HG03039 (cell line): ENCODE measurements at regions not wholly inside any gene's neighbourhood (a gene's known extent, or its start where the extent isn't known, plus 50 kb on each side); places are given as distances from the start of the nearest gene placed in this dataset.
"Not testable (repeated sequence)": the region's sequence is repeated elsewhere in the genome, so short reads cannot be mapped to it uniquely, and the experiment has no call there.

Source experiments
- ATAC-seq: cut with Tn5 transposase; IDR thresholded peaks from one replicate; pipeline ENCODE4 v1.9.1; 2021; ENCODE audit warnings: mild to moderate bottlenecking, moderate library complexity; ENCODE audit not compliant: unreplicated experiment

GRCh38 chr22:46039535-46039934 is 62.6 kb upstream of the WNT7B start:
- no peak for ATAC-seq

- ATAC-seq = no peak
These were observed 63.8 kb upstream of the WNT7B start for GRCh38 chr22:46040471-46041465.

GRCh38 chr22:46041642-46042041 is 64.7 kb upstream of the WNT7B start:
- no peak for ATAC-seq

- no peak for ATAC-seq
These were observed 65.8 kb upstream of the WNT7B start for GRCh38 chr22:46042786-46043185.

GRCh38 chr22:46043339-46043738 is 66.4 kb upstream of the WNT7B start:
- no peak for ATAC-seq

- ATAC-seq = no peak
These were observed 67.1 kb upstream of the WNT7B start for GRCh38 chr22:46043816-46044620.

- ATAC-seq = no peak
These were observed 67.9 kb upstream of the WNT7B start for GRCh38 chr22:46044621-46045458.

GRCh38 chr22:46045459-46046298 is 68.7 kb upstream of the WNT7B start:
- no peak for ATAC-seq

GRCh38 chr22:46046299-46046685 is 69.3 kb upstream of the WNT7B start:
- ATAC-seq = no peak

GRCh38 chr22:46047226-46047625 is 70.3 kb upstream of the WNT7B start:
- no peak for ATAC-seq

GRCh38 chr22:46047841-46048595 is 71.1 kb upstream of the WNT7B start:
- ATAC-seq = no peak

- not testable (repeated sequence) for ATAC-seq
These were observed 71.7 kb upstream of the WNT7B start for GRCh38 chr22:46048661-46049060.

- no peak for ATAC-seq
These were observed 72.9 kb upstream of the WNT7B start for GRCh38 chr22:46049726-46050450.

GRCh38 chr22:46050451-46050845 is 73.5 kb upstream of the WNT7B start:
- no peak for ATAC-seq

- ATAC-seq = no peak
These were observed 74.1 kb upstream of the WNT7B start for GRCh38 chr22:46050916-46051614.

GRCh38 chr22:46051646-46052045 is 74.7 kb upstream of the WNT7B start:
- ATAC-seq = no peak

- ATAC-seq = no peak
These were observed 75.4 kb upstream of the WNT7B start for GRCh38 chr22:46052331-46052771.
